HG02852 (cell line): ENCODE measurements at regions not wholly inside any gene's neighbourhood (a gene's known extent, or its start where the extent isn't known, plus 50 kb on each side); places are given as distances from the start of the nearest gene placed in this dataset.
"Not testable (repeated sequence)": the region's sequence is repeated elsewhere in the genome, so short reads cannot be mapped to it uniquely, and the experiment has no call there.

ENCODE experiments used
- ATAC-seq: cut with Tn5 transposase; IDR thresholded peaks from one replicate; pipeline ENCODE4 v1.9.1; 2021; ENCODE audit warnings: mild to moderate bottlenecking, moderate library complexity; ENCODE audit not compliant: unreplicated experiment

GRCh38 chr12:71300772-71301675 lies 138.6 kb upstream of the LGR5 start:
- ATAC-seq, result no peak

GRCh38 chr12:71299541-71300376 lies 139.8 kb upstream of the LGR5 start:
- no peak for ATAC-seq

GRCh38 chr12:71297930-71298329 lies 140.1 kb upstream of the TSPAN8 start:
- no peak for ATAC-seq

- no peak for ATAC-seq
Measured at GRCh38 chr12:71295953-71296352, 138.2 kb upstream of the TSPAN8 start.

GRCh38 chr12:71291746-71292145 lies 133.9 kb upstream of the TSPAN8 start:
- no peak for ATAC-seq

- ATAC-seq, result no peak
Measured at GRCh38 chr12:71283883-71284282, 126.1 kb upstream of the TSPAN8 start.

GRCh38 chr12:71282925-71283324 lies 125.1 kb upstream of the TSPAN8 start:
- ATAC-seq, result no peak

GRCh38 chr12:71282020-71282419 lies 124.2 kb upstream of the TSPAN8 start:
- no peak for ATAC-seq

- ATAC-seq, result no peak
Measured at GRCh38 chr12:71281425-71281824, 123.6 kb upstream of the TSPAN8 start.

- no peak for ATAC-seq
Measured at GRCh38 chr12:71277866-71278265, 120.1 kb upstream of the TSPAN8 start.

GRCh38 chr12:71276541-71276940 lies 118.7 kb upstream of the TSPAN8 start:
- no peak for ATAC-seq

- ATAC-seq, result not testable (repeated sequence)
Measured at GRCh38 chr12:71270794-71271193, 113.0 kb upstream of the TSPAN8 start.

GRCh38 chr12:71270057-71270456 lies 112.3 kb upstream of the TSPAN8 start:
- ATAC-seq, result no peak

- ATAC-seq, result no peak
Measured at GRCh38 chr12:71269281-71269598, 111.4 kb upstream of the TSPAN8 start.

- no peak for ATAC-seq
Measured at GRCh38 chr12:71268598-71269280, 110.9 kb upstream of the TSPAN8 start.

GRCh38 chr12:71266606-71267005 lies 108.8 kb upstream of the TSPAN8 start:
- no peak for ATAC-seq

GRCh38 chr12:71265731-71266130 lies 107.9 kb upstream of the TSPAN8 start:
- ATAC-seq, result not testable (repeated sequence)

GRCh38 chr12:71262466-71262865 lies 104.7 kb upstream of the TSPAN8 start:
- no peak for ATAC-seq

GRCh38 chr12:71252473-71252872 lies 94.7 kb upstream of the TSPAN8 start:
- no peak for ATAC-seq

- no peak for ATAC-seq
Measured at GRCh38 chr12:71250166-71250565, 92.4 kb upstream of the TSPAN8 start.

- ATAC-seq, result no peak
Measured at GRCh38 chr12:71243370-71243769, 85.6 kb upstream of the TSPAN8 start.
